ENCODE measurements at regions not wholly inside any gene's neighbourhood (a gene's known extent, or its start where the extent isn't known, plus 50 kb on each side); places are given as distances from the start of the nearest gene placed in this dataset.

- no peak overlapping the region for H2BK120ac ChIP-seq (ENCODE audit: low read depth, low read length)
- no peak overlapping the region for H2BK20ac ChIP-seq (ENCODE audit: low read depth, low read length)
- H3K4me1 ChIP-seq (ENCODE audit: control insufficient read depth, insufficient read depth, low read length) = no peaks in the 10 kb centered on the region
- no peak overlapping the region for H3K4me2 ChIP-seq (ENCODE audit: low read depth, low read length)
- H4K91ac ChIP-seq (ENCODE audit: insufficient read depth, low read depth, low read length) = no peak overlapping the region
- POLR2A ChIA-PET (ENCODE audit: unreplicated experiment) = no interaction called here
- no peak overlapping the region for H2BK15ac ChIP-seq (ENCODE audit: low read depth, low read length)
- no peaks in the 10 kb centered on the region for H4K20me1 ChIP-seq (ENCODE audit: insufficient read depth, low read length)
- intact Hi-C loops (cut with micrococcal nuclease) (no loop called here), in situ Hi-C loops (cut with MboI; ENCODE audit: low sequenced_read_pairs) (no loop called here), dilution Hi-C loops (cut with HindIII; ENCODE audit: low sequenced_read_pairs, unreplicated experiment) (no loop called here)
- no peak overlapping the region for H2AK5ac ChIP-seq (ENCODE audit: low read depth, low read length)
- no peak overlapping the region for H3K27ac ChIP-seq (ENCODE audit: insufficient read depth, low read length)
- H3K9me3 ChIP-seq (ENCODE audit: control insufficient read depth, insufficient read depth, low read length) = peaks cover 3% of the 10 kb centered on the region; the same call in 1 of the 2 replicates
- no peak overlapping the region for H3K18ac ChIP-seq (ENCODE audit: low read depth, low read length)
- H4K5ac ChIP-seq (ENCODE audit: low read depth, low read length) = no peak overlapping the region
- no TSS peak for BruUV-seq (replicated peaks)
- H3K4me3 ChIP-seq (ENCODE audit: insufficient read depth, low read depth, low read length) = no peak overlapping the region
- no peaks in the 10 kb centered on the region for H3K27me3 ChIP-seq (ENCODE audit: control insufficient read depth, insufficient read depth, low read length)
- H2BK5ac ChIP-seq (ENCODE audit: low read depth, low read length, poor library complexity, severe bottlenecking) = no peak overlapping the region
- H2AK9ac ChIP-seq (replicated peaks; ENCODE audit: low read depth, low read length, poor library complexity) = no peak overlapping the region
- CTCF ChIA-PET = no interaction called here
- no peak overlapping the region for H2AFZ ChIP-seq (replicated peaks; ENCODE audit: low read length, poor library complexity)
- H3K36me3 ChIP-seq (ENCODE audit: control insufficient read depth, insufficient read depth, low read length) = no peaks in the 10 kb centered on the region
- no peak for ATAC-seq (ENCODE audit: low read depth)
- no peak overlapping the region for H3K14ac ChIP-seq (replicated peaks; ENCODE audit: low read depth, low read length)
- no peak overlapping the region for H4K8ac ChIP-seq (ENCODE audit: low read depth in 2 of 2, low read length in 2 of 2)
- no peak overlapping the region for H3K9ac ChIP-seq (ENCODE audit: low read depth, low read length)
- no peak overlapping the region for H3K56ac ChIP-seq (ENCODE audit: extremely low read depth, insufficient read depth, low read length)
- no peak overlapping the region for H3K4ac ChIP-seq (ENCODE audit: low read depth, low read length)
- no peak for TF ChIP-seq FOS (IDR thresholded peaks at IDR 0.05; ENCODE audit: low read depth, low read length)
- no peaks in the 10 kb centered on the region for H3K9me1 ChIP-seq (ENCODE audit: insufficient read depth, low read length)
- no peak overlapping the region for H3K23ac ChIP-seq (ENCODE audit: low read depth, low read length)
- H3K79me1 ChIP-seq (ENCODE audit: low read depth in 1 of 2, low read length in 2 of 2) = no peaks in the 10 kb centered on the region
- no peak for DNase-seq
- no CpG with 5 or more reads among the region's 2 CpGs for WGBS, 2 experiments (ENCODE audit: extremely low coverage in 2 of 2, insufficient read length in 1 of 2)
These were observed 636.1 kb downstream of the TMTC2 start for GRCh38 chr12:83322809-83323208.

Data from IMR-90 (cell line).